Upper lobe of left lung (tissue), 6 donors: ENCODE measurements at regions not wholly inside any gene's neighbourhood (a gene's known extent, or its start where the extent isn't known, plus 50 kb on each side); places are given as distances from the start of the nearest gene placed in this dataset.

Experiments
- ATAC-seq, 2 donors: fragments of 200-7000 bp; cut with Tn5 transposase; one replicate each; pipeline ENCODE4 v1.9.1; 2022; ENCODE audit warnings: mild to moderate bottlenecking in 2 of 2, moderate library complexity in 2 of 2; ENCODE audit not compliant: low FRiP score in 2 of 2
- DNase-seq, 2 donors: peaks; one replicate each; pipeline ENCODE4 v3.0.0-alpha.2; 2019 to 2020
- H3K27ac ChIP-seq, 4 donors: fragments of 200-600 bp; sonication (generic); one replicate each; pipeline ENCODE4 v1.5.1; 2016 to 2019
- H3K27me3 ChIP-seq, 4 donors: fragments of 200-600 bp; sonication (generic); one replicate each; pipeline ENCODE4 v1.5.1; 2017 to 2019
- H3K36me3 ChIP-seq, 4 donors: fragments of 200-600 bp; sonication (generic); one replicate each; pipeline ENCODE4 v1.5.1; 2016 to 2019
- H3K4me1 ChIP-seq, 4 donors: fragments of 200-600 bp; sonication (generic); one replicate each; pipeline ENCODE4 v1.5.1; 2018 to 2019
- H3K4me3 ChIP-seq, 4 donors: fragments of 200-600 bp; sonication (generic); one replicate each; pipeline ENCODE4 v1.5.1; 2017 to 2019; ENCODE audit warnings: mild to moderate bottlenecking in 2 of 4, moderate library complexity in 1 of 4
- H3K9me3 ChIP-seq, 4 donors: fragments of 200-600 bp; sonication (generic); one replicate each; pipeline ENCODE4 v1.5.1; 2018 to 2019
- CTCF ChIP-seq, 6 experiments: fragments of 450-650 bp in 4 of 6; fragments of 200-600 bp in 2 of 6; sonication (generic) in 2 of 6; IDR thresholded peaks; one replicate each; pipeline ENCODE4 v1.5.1; 2016 to 2019; ENCODE audit warnings: antibody characterized with exemption in 6 of 6
- EP300 ChIP-seq, 4 donors: sonication (generic); formaldehyde crosslinking; IDR thresholded peaks; one replicate each; pipeline ENCODE4 v1.5.1; 2017; ENCODE audit warnings: antibody characterized with exemption in 4 of 4, control low read depth in 2 of 4
- POLR2A ChIP-seq, 4 donors: fragments of 450-650 bp; IDR thresholded peaks; one replicate each; pipeline ENCODE4 v1.5.1; 2016 to 2017; ENCODE audit warnings: antibody characterized with exemption in 4 of 4, mild to moderate bottlenecking in 2 of 4
- POLR2AphosphoS5 ChIP-seq, 2 donors: sonication (generic); formaldehyde crosslinking; IDR thresholded peaks; one replicate each; pipeline ENCODE4 v1.5.1; 2017; ENCODE audit warnings: antibody characterized with exemption in 2 of 2
- WGBS, 2 donors: methylation state at CpG; one replicate each; pipeline ENCODE4 v1.1.5; 2017 to 2018; 5-methylcytosine and 5-hydroxymethylcytosine counted together
- donor health status: DM: no; HTN: no; CAD: no; lungs with moderate emphysema.
- donor health status: DM: no; HTN: yes; CAD: no; lungs with severe emphysema.

GRCh38 chr10:8379906-8380832, 325.7 kb downstream of the GATA3 start:
- peaks cover 0 to 10% (median 6%) of the 10 kb centered on the region in 4 donors for H3K4me1 ChIP-seq
- H3K27me3 ChIP-seq: no peaks in the 10 kb centered on the region
- ATAC-seq (no peak), DNase-seq (no peak)
- H3K27ac ChIP-seq: no peak overlapping the region
- H3K9me3 ChIP-seq: no peaks in the 10 kb centered on the region
- TF ChIP-seq CTCF (IDR thresholded peaks at IDR 0.05): no peak
- no peak for TF ChIP-seq POLR2AphosphoS5 (IDR thresholded peaks at IDR 0.05)
- no peak for TF ChIP-seq EP300 (IDR thresholded peaks at IDR 0.05)
- no peak for TF ChIP-seq POLR2A (IDR thresholded peaks at IDR 0.05)
- H3K36me3 ChIP-seq: no peaks in the 10 kb centered on the region
- no peak overlapping the region for H3K4me3 ChIP-seq
- WGBS, 2 donors: 38 to 47% methylated on average over 9 of the region's 9 CpGs

- Histone ChIP-seq H3K27me3 (no peaks in the 10 kb centered on the region), H3K27ac (no peak overlapping the region), H3K36me3 (no peaks in the 10 kb centered on the region), H3K4me1 (peaks cover 0 to 10% (median 6%) of the 10 kb centered on the region in 4 donors), H3K4me3 (no peak overlapping the region), H3K9me3 (no peaks in the 10 kb centered on the region)
- TF ChIP-seq POLR2A (IDR thresholded peaks at IDR 0.05): no peak
- no peak for TF ChIP-seq EP300 (IDR thresholded peaks at IDR 0.05)
- no peak for TF ChIP-seq POLR2AphosphoS5 (IDR thresholded peaks at IDR 0.05)
- no peak for TF ChIP-seq CTCF (IDR thresholded peaks at IDR 0.05)
- DNase-seq: no peak
- ATAC-seq: no peak
- 93 to 96% methylated on average over 3 of the region's 3 CpGs for WGBS, 2 donors
Observed at GRCh38 chr10:8380833-8381496, 326.5 kb downstream of the GATA3 start.

GRCh38 chr10:8386781-8387180, 332.3 kb downstream of the GATA3 start:
- Histone ChIP-seq H3K27me3 (no peaks in the 10 kb centered on the region), H3K4me1 (no peaks in the 10 kb centered on the region), H3K27ac (no peak overlapping the region), H3K4me3 (no peak overlapping the region), H3K36me3 (no peaks in the 10 kb centered on the region), H3K9me3 (no peaks in the 10 kb centered on the region)
- no peak for ATAC-seq
- DNase-seq: no peak
- no peak for TF ChIP-seq EP300 (IDR thresholded peaks at IDR 0.05)
- no peak for TF ChIP-seq POLR2AphosphoS5 (IDR thresholded peaks at IDR 0.05)
- no peak for TF ChIP-seq POLR2A (IDR thresholded peaks at IDR 0.05)
- TF ChIP-seq CTCF (IDR thresholded peaks at IDR 0.05): no peak
- 87 to 97% methylated on average over 8 of the region's 8 CpGs for WGBS, 2 donors

- H3K4me1 ChIP-seq: peaks cover 0 to 4% (median 0%) of the 10 kb centered on the region in 4 donors
- TF ChIP-seq POLR2A (IDR thresholded peaks at IDR 0.05): no peak
- TF ChIP-seq EP300 (IDR thresholded peaks at IDR 0.05): no peak
- no peak for TF ChIP-seq CTCF (IDR thresholded peaks at IDR 0.05)
- no peak for TF ChIP-seq POLR2AphosphoS5 (IDR thresholded peaks at IDR 0.05)
- no peak overlapping the region for H3K4me3 ChIP-seq
- WGBS, 2 donors: 37 to 55% methylated on average over 2 of the region's 2 CpGs
- H3K9me3 ChIP-seq: no peaks in the 10 kb centered on the region
- DNase-seq (no peak), ATAC-seq (no peak)
- H3K27ac ChIP-seq: no peak overlapping the region
- no peaks in the 10 kb centered on the region for H3K27me3 ChIP-seq
- no peaks in the 10 kb centered on the region for H3K36me3 ChIP-seq
Observed at GRCh38 chr10:8389630-8390029, 335.1 kb downstream of the GATA3 start.
